Liver (tissue), 6 donors: ENCODE measurements at regions not wholly inside any gene's neighbourhood (a gene's known extent, or its start where the extent isn't known, plus 50 kb on each side); places are given as distances from the start of the nearest gene placed in this dataset.
"Not testable (repeated sequence)": the region's sequence is repeated elsewhere in the genome, so short reads cannot be mapped to it uniquely, and the experiment has no call there.

Experiments used
- DNase-seq: peaks from one replicate; pipeline ENCODE4 v3.0.0-alpha.2; 2017; ENCODE audit warnings: low spot score
- H3K27ac ChIP-seq, 2 donors: one replicate each; pipeline ENCODE4 v1.7.0; 2013; ENCODE audit warnings: inconsistent platforms in 2 of 2, low read length in 2 of 2, control low read depth in 1 of 2, low read depth in 1 of 2, mild to moderate bottlenecking in 1 of 2
- H3K27me3 ChIP-seq, 4 donors: one replicate each; pipeline versions ENCODE4 v1.6.1 to v1.7.0; 2013; ENCODE audit warnings: low read length in 3 of 4, inconsistent platforms in 1 of 4, mild to moderate bottlenecking in 1 of 4, moderate library complexity in 1 of 4; ENCODE audit not compliant: control insufficient read depth in 4 of 4, insufficient read depth in 4 of 4
- H3K36me3 ChIP-seq, 4 donors: one replicate each; pipeline versions ENCODE4 v1.6.1 to v1.7.0; 2013; ENCODE audit warnings: low read length in 3 of 4, mild to moderate bottlenecking in 3 of 4, low read depth in 1 of 4, moderate library complexity in 1 of 4; ENCODE audit not compliant: control insufficient read depth in 4 of 4, insufficient read depth in 3 of 4
- H3K4me1 ChIP-seq, 4 donors: one replicate each; pipeline versions ENCODE4 v1.6.1 to v1.7.0; 2013; ENCODE audit warnings: low read length in 3 of 4, mild to moderate bottlenecking in 3 of 4, moderate library complexity in 1 of 4; ENCODE audit not compliant: control insufficient read depth in 4 of 4, insufficient read depth in 4 of 4
- H3K4me3 ChIP-seq, 3 donors: one replicate each; pipeline versions ENCODE4 v1.6.1 to v1.7.0; 2013; ENCODE audit warnings: low read length in 3 of 3, control low read depth in 1 of 3, low read depth in 1 of 3, mild to moderate bottlenecking in 1 of 3
- H3K9ac ChIP-seq, 2 donors: one replicate each; pipeline ENCODE4 v1.7.0; 2013; ENCODE audit warnings: low read length in 2 of 2, mild to moderate bottlenecking in 2 of 2, moderate library complexity in 2 of 2, control low read depth in 1 of 2, low read depth in 1 of 2
- H3K9me3 ChIP-seq, 4 donors: one replicate each; pipeline versions ENCODE4 v1.6.1 to v1.7.0; 2013; ENCODE audit warnings: low read length in 3 of 4; ENCODE audit not compliant: control insufficient read depth in 4 of 4
- WGBS: extraction: QIAGEN DNeasy Blood & Tissue Kit; methylation state at CpG from one replicate; pipeline ENCODE4 v1.1.7; 2013; 5-methylcytosine and 5-hydroxymethylcytosine counted together
- donor health status: healthy.
- donor health status: healthy.
- donor health status: healthy.

DNA sequence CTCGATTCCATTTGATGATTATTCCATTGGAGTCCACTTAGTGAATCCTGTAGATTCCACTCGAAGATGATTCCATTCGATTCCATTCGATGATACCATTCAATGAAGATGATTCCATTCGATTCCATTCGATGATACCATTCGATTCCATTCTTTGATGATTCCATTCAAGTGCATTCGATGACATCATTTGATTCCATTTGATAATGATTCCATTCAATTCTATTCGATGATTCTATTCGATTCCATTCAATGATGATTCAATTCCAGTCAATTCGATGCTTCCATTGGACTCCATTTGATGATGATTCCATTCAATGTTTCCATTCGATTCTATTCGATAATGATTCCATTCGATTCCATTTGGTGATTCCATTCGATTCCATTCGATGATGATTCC is 1150.0 kb downstream of the TP53TG3F start:
- H3K36me3 ChIP-seq, H3K9ac ChIP-seq, H3K4me1 ChIP-seq, H3K27ac ChIP-seq, H3K27me3 ChIP-seq, DNase-seq: not testable (repeated sequence)
- Histone ChIP-seq H3K4me3 (peak overlapping the region in 1 of 3 donors; percentile 36), H3K9me3 (peaks cover 6 to 47% (median 34%) of the 10 kb centered on the region in 4 donors)
- 73% methylated on average over 16 of the region's 16 CpGs for WGBS
